IMR-90 (cell line): ENCODE measurements at regions not wholly inside any gene's neighbourhood (a gene's known extent, or its start where the extent isn't known, plus 50 kb on each side); places are given as distances from the start of the nearest gene placed in this dataset.

ENCODE experiments used
- ATAC-seq: fragments of 200-7000 bp; cut with Tn5 transposase; 2 replicates; pipeline ENCODE4 v1.9.1; 2020; ENCODE audit warnings: low read depth, mild to moderate bottlenecking, moderate library complexity
- BruUV-seq: library from RNA; stranded (reverse); fragments of 400-500 nt; replicated peaks from 2 replicates; lab custom pipeline; 2021; lab: Mats Ljungman, UMichigan
- CTCF ChIA-PET: fragments of 300-600 bp; formaldehyde crosslinking; extraction: SDS; loops from one replicate; lab custom pipeline; 2021; ENCODE audit warnings: antibody characterized with exemption; lab: Yijun Ruan, JAX
- POLR2A ChIA-PET: fragments of 300-600 bp; sonication (Branson Sonifier 250); formaldehyde crosslinking; loops from one replicate; lab custom pipeline; 2022; ENCODE audit warnings: antibody characterized with exemption; ENCODE audit not compliant: unreplicated experiment; lab: Charles Lee
- DNase-seq: peaks from one replicate; pipeline ENCODE4 v3.0.0; 2013
- H2AFZ ChIP-seq: replicated peaks from 2 replicates; pipeline ENCODE3; 2013; ENCODE audit warnings: low read length, mild to moderate bottlenecking; ENCODE audit not compliant: poor library complexity
- H2AK5ac ChIP-seq: 2 replicates; pipeline ENCODE4 v1.6.1; 2013; ENCODE audit warnings: low read depth, low read length, inconsistent platforms
- H2AK9ac ChIP-seq: replicated peaks from 2 replicates; pipeline ENCODE3; 2013; ENCODE audit warnings: mild to moderate bottlenecking, low read depth, low read length, moderate library complexity; ENCODE audit not compliant: poor library complexity
- H2BK120ac ChIP-seq: 2 replicates; pipeline ENCODE4 v1.6.1; 2013; ENCODE audit warnings: low read depth, low read length, inconsistent platforms
- H2BK15ac ChIP-seq: 3 replicates; pipeline ENCODE4 v1.6.1; 2013; ENCODE audit warnings: low read depth, low read length, inconsistent platforms
- H2BK20ac ChIP-seq: 2 replicates; pipeline ENCODE4 v1.6.1; 2013; ENCODE audit warnings: low read depth, mild to moderate bottlenecking, inconsistent platforms, low read length, moderate library complexity
- H2BK5ac ChIP-seq: 2 replicates; pipeline ENCODE4 v1.6.1; 2013; ENCODE audit warnings: mild to moderate bottlenecking, low read depth, low read length, inconsistent platforms; ENCODE audit not compliant: poor library complexity, severe bottlenecking
- H3K14ac ChIP-seq: replicated peaks from 2 replicates; pipeline ENCODE4 v1.6.1; 2013; ENCODE audit warnings: low read depth, low read length, inconsistent platforms
- H3K18ac ChIP-seq: 2 replicates; pipeline ENCODE4 v1.6.1; 2013; ENCODE audit warnings: low read depth, low read length, control low read depth
- H3K23ac ChIP-seq: 2 replicates; pipeline ENCODE4 v1.6.1; 2013; ENCODE audit warnings: low read depth, low read length, inconsistent platforms
- H3K27ac ChIP-seq: 2 replicates; pipeline ENCODE4 v1.5.1; 2013; ENCODE audit warnings: mild to moderate bottlenecking, control low read depth, low read length; ENCODE audit not compliant: insufficient read depth
- H3K27me3 ChIP-seq: 2 replicates; pipeline ENCODE4 v1.6.1; 2013; ENCODE audit warnings: low read length; ENCODE audit not compliant: control insufficient read depth, insufficient read depth
- H3K36me3 ChIP-seq: 2 replicates; pipeline ENCODE4 v1.6.1; 2013; ENCODE audit warnings: low read length, mixed read lengths; ENCODE audit not compliant: control insufficient read depth, insufficient read depth
- H3K4ac ChIP-seq: 2 replicates; pipeline ENCODE4 v1.6.1; 2013; ENCODE audit warnings: low read depth, low read length, inconsistent platforms
- H3K4me1 ChIP-seq: 2 replicates; pipeline ENCODE4 v1.6.1; 2013; ENCODE audit warnings: low read length, mixed read lengths; ENCODE audit not compliant: control insufficient read depth, insufficient read depth
- H3K4me2 ChIP-seq: 2 replicates; pipeline ENCODE4 v1.6.1; 2013; ENCODE audit warnings: low read depth, mild to moderate bottlenecking, control low read depth, low read length, moderate library complexity
- H3K4me3 ChIP-seq: 2 replicates; pipeline ENCODE4 v1.5.1; 2013; ENCODE audit warnings: low read depth, mild to moderate bottlenecking, control low read depth, low read length, moderate library complexity; ENCODE audit not compliant: insufficient read depth
- H3K56ac ChIP-seq: 2 replicates; pipeline ENCODE4 v1.6.1; 2013; ENCODE audit warnings: low read length, inconsistent platforms; ENCODE audit not compliant: insufficient read depth; ENCODE audit errors: extremely low read depth
- H3K79me1 ChIP-seq, 2 experiments: 2 replicates each; pipeline ENCODE4 v1.6.1; 2013; ENCODE audit warnings: low read length in 2 of 2, inconsistent platforms in 1 of 2, low read depth in 1 of 2
- H3K9ac ChIP-seq: 2 replicates; pipeline ENCODE4 v1.6.1; 2013; ENCODE audit warnings: low read depth, low read length, control low read depth
- H3K9me1 ChIP-seq: 2 replicates; pipeline ENCODE4 v1.6.1; 2013; ENCODE audit warnings: low read length, inconsistent platforms; ENCODE audit not compliant: insufficient read depth
- H3K9me3 ChIP-seq: 2 replicates; pipeline ENCODE4 v1.6.1; 2013; ENCODE audit warnings: low read length; ENCODE audit not compliant: control insufficient read depth, insufficient read depth
- H4K20me1 ChIP-seq: 2 replicates; pipeline ENCODE4 v1.6.1; 2013; ENCODE audit warnings: low read length, inconsistent platforms; ENCODE audit not compliant: insufficient read depth
- H4K5ac ChIP-seq: 2 replicates; pipeline ENCODE4 v1.6.1; 2013; ENCODE audit warnings: mild to moderate bottlenecking, low read depth, low read length, control low read depth
- H4K8ac ChIP-seq, 2 experiments: 2 replicates each; pipeline ENCODE4 v1.6.1; 2013; ENCODE audit warnings: low read depth in 2 of 2, low read length in 2 of 2, control low read depth in 1 of 2, inconsistent platforms in 1 of 2
- H4K91ac ChIP-seq: 2 replicates; pipeline ENCODE4 v1.6.1; 2013; ENCODE audit warnings: low read depth, low read length, inconsistent platforms; ENCODE audit not compliant: insufficient read depth
- BHLHE40 ChIP-seq: fragments of 150-350 bp; IDR thresholded peaks from 2 replicates; pipeline ENCODE4 v1.6.1; 2016; ENCODE audit warnings: mild to moderate bottlenecking, low read depth, low read length
- CEBPB ChIP-seq: IDR thresholded peaks from 2 replicates; pipeline ENCODE4 v1.6.1; 2012; ENCODE audit warnings: low read depth, low read length, improper control_type of control experiment
- CHD1 ChIP-seq: IDR thresholded peaks from 2 replicates; pipeline ENCODE4 v1.6.1; 2012; ENCODE audit warnings: low read depth, low read length, improper control_type of control experiment
- CTCF ChIP-seq: conservative IDR thresholded peaks from 2 replicates; pipeline ENCODE4 v1.5.1; 2012; ENCODE audit warnings: mild to moderate bottlenecking, low read depth, low read length, improper control_type of control experiment
- ELK1 ChIP-seq: fragments of 150-350 bp; IDR thresholded peaks from 2 replicates; pipeline ENCODE4 v1.6.1; 2016; ENCODE audit warnings: low read depth, mild to moderate bottlenecking, low read length, moderate library complexity, borderline replicate concordance
- FOS ChIP-seq: fragments of 150-350 bp; IDR thresholded peaks from 2 replicates; pipeline ENCODE4 v1.6.1; 2016; ENCODE audit warnings: low read depth, low read length
- MAZ ChIP-seq: IDR thresholded peaks from 2 replicates; pipeline ENCODE4 v1.6.1; 2012; ENCODE audit warnings: low read depth, mild to moderate bottlenecking, low read length, improper control_type of control experiment, moderate library complexity, borderline replicate concordance
- MXI1 ChIP-seq: IDR thresholded peaks from 2 replicates; pipeline ENCODE4 v1.6.1; 2012; ENCODE audit warnings: low read depth, mild to moderate bottlenecking, low read length, moderate library complexity, borderline replicate concordance
- NFE2L2 ChIP-seq: fragments of 150-350 bp; IDR thresholded peaks from 2 replicates; pipeline ENCODE4 v1.6.1; 2016; ENCODE audit warnings: low read depth, mild to moderate bottlenecking, low read length
- RCOR1 ChIP-seq: IDR thresholded peaks from 2 replicates; pipeline ENCODE4 v1.6.1; 2012; ENCODE audit warnings: mild to moderate bottlenecking, low read length, improper control_type of control experiment; ENCODE audit not compliant: insufficient replicate concordance
- RFX5 ChIP-seq: IDR thresholded peaks from 2 replicates; pipeline ENCODE4 v1.8.0; 2012; ENCODE audit warnings: low read depth, mild to moderate bottlenecking, low read length, moderate library complexity
- SMC3 ChIP-seq: fragments of 150-350 bp; IDR thresholded peaks from 2 replicates; pipeline ENCODE4 v1.6.1; 2016; ENCODE audit warnings: low read depth, mild to moderate bottlenecking, antibody characterized with exemption, low read length, moderate library complexity
- WGBS, 2 experiments: methylation state at CpG; one replicate each; pipeline versions ENCODE4 v1.1.5 to v1.1.7; 2013; ENCODE audit warnings: missing lambda C conversion rate in 2 of 2; ENCODE audit not compliant: insufficient read length in 1 of 2; ENCODE audit errors: extremely low coverage in 2 of 2; 5-methylcytosine and 5-hydroxymethylcytosine counted together
- dilution Hi-C: fragments of 300-500 bp; cut with HindIII; formaldehyde crosslinking; loops from one replicate; pipeline ENCODE4 v1.14.3; 2018; ENCODE audit warnings: low sequenced_read_pairs; ENCODE audit not compliant: unreplicated experiment
- in situ Hi-C: fragments of 300-500 bp; cut with MboI; formaldehyde crosslinking; loops from 3 replicates; pipeline ENCODE4 v1.14.3; 2019; ENCODE audit warnings: low sequenced_read_pairs, inconsistent platforms, mixed read lengths
- intact Hi-C: fragments of 100-400 bp; cut with micrococcal nuclease; formaldehyde crosslinking; loops from 2 replicates; pipeline ENCODE4 v1.10.0; 2022
- TF ChIP-seq, protein P1 (sequence below): fragments of 150-350 bp; IDR thresholded peaks from 2 replicates; pipeline ENCODE4 v1.6.1; 2017; ENCODE audit warnings: mild to moderate bottlenecking, antibody characterized with exemption, low read length, low read depth

DNA sequence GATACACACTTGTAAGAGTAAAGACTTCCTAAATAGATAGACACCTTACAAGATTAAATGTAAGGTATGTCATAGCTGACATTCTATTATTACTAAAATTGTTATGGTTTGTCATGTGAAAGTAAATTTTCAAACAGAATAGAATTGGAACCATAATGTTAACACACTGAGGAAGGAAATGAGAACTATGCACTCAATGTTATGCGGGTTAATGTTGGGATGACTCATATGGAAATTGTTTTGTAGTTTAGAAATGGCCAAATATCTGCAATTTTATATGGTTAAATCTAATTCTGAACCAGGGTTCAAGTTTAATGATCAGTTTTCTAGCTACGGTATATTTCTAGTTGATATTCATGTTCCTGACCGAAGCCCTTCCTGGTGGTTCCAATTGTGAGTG lies 214.2 kb upstream of the ADO start:
- Histone ChIP-seq H3K14ac (no peak overlapping the region), H3K27ac (no peak overlapping the region), H3K9me1 (peaks cover 3% of the 10 kb centered on the region; the same call in 1 of the 2 replicates), H4K20me1 (no peaks in the 10 kb centered on the region), H4K5ac (peak overlapping the region; percentile 34; the same call in 1 of the 2 replicates), H2BK5ac (no peak overlapping the region), H3K36me3 (no peaks in the 10 kb centered on the region), H3K56ac (no peak overlapping the region), H4K91ac (no peak overlapping the region), H3K18ac (peak overlapping the region; percentile 79; the same call in 1 of the 2 replicates), H2BK15ac (peak overlapping the region; percentile 15; the same call in 1 of the 3 replicates), H3K4me1 (peaks cover 3% of the 10 kb centered on the region; the same call in 1 of the 2 replicates), H3K4me3 (no peak overlapping the region), H3K27me3 (no peaks in the 10 kb centered on the region), H3K9me3 (no peaks in the 10 kb centered on the region), H2BK20ac (peak overlapping the region; percentile 60; the same call in 1 of the 2 replicates), H2AFZ (no peak overlapping the region), H3K79me1 (no peaks in the 10 kb centered on the region), H2AK9ac (no peak overlapping the region), H3K4me2 (no peak overlapping the region), H4K8ac (no peak overlapping the region), H3K23ac (no peak overlapping the region), H2BK120ac (peak overlapping the region; percentile 47), H2AK5ac (peak overlapping the region; percentile 54; the same call in 1 of the 2 replicates), H3K9ac (no peak overlapping the region), H3K4ac (peak overlapping the region; percentile 64)
- dilution Hi-C loops (no loop called here), in situ Hi-C loops (loop anchor here (25.0 kb wide), 1 partner anchor 553 kb away; no protein-coding TSS in a partner anchor), intact Hi-C loops (loop anchor here (5.0 to 10.0 kb wide), 3 partner anchors 98 to 1034 kb away; partner anchors contain the start of gene RTKN2)
- ChIA-PET POLR2A (no interaction called here), CTCF (interaction anchor here (1.0 to 2.1 kb wide), 4 partner anchors 141 to 569 kb away, joined by 3 to 5 read pairs (median 4); no protein-coding TSS in a partner anchor)
- DNase-seq (peak; percentile 45), ATAC-seq (peak; percentile 33; the same call in 1 of the 2 replicates)
- BruUV-seq: no TSS peak
- TF ChIP-seq MXI1: no peak
- no peak for TF ChIP-seq NFE2L2
- TF ChIP-seq MAZ: no peak
- TF ChIP-seq SMC3: no peak
- TF ChIP-seq, protein P1, sequence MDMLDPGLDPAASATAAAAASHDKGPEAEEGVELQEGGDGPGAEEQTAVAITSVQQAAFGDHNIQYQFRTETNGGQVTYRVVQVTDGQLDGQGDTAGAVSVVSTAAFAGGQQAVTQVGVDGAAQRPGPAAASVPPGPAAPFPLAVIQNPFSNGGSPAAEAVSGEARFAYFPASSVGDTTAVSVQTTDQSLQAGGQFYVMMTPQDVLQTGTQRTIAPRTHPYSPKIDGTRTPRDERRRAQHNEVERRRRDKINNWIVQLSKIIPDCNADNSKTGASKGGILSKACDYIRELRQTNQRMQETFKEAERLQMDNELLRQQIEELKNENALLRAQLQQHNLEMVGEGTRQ: no peak
- no peak for TF ChIP-seq CTCF
- TF ChIP-seq FOS: no peak
- TF ChIP-seq RFX5: no peak
- no peak for TF ChIP-seq CHD1
- no peak for TF ChIP-seq RCOR1
- no peak for TF ChIP-seq CEBPB
- no peak for TF ChIP-seq ELK1
- TF ChIP-seq BHLHE40: no peak
- 60% methylated on average over 1 of the region's 3 CpGs; no CpG with 5 or more reads in 1 of the 2 experiments for WGBS, 2 experiments
